Kidney glomerular epithelial cell (primary cell): ENCODE measurements at regions not wholly inside any gene's neighbourhood (a gene's known extent, or its start where the extent isn't known, plus 50 kb on each side); places are given as distances from the start of the nearest gene placed in this dataset.
"Not testable (repeated sequence)": the region's sequence is repeated elsewhere in the genome, so short reads cannot be mapped to it uniquely, and the experiment has no call there.

Source experiments
- DNase-seq: peaks from one replicate; lab custom pipeline; 2025; lab: John Stamatoyannopoulos, UW

- no peak for DNase-seq
These were observed 52.7 kb upstream of the ZCCHC13 start for GRCh38 chrX:74251006-74251930.

GRCh38 chrX:74250574-74250973 lies 53.4 kb upstream of the ZCCHC13 start:
- no peak for DNase-seq

DNA sequence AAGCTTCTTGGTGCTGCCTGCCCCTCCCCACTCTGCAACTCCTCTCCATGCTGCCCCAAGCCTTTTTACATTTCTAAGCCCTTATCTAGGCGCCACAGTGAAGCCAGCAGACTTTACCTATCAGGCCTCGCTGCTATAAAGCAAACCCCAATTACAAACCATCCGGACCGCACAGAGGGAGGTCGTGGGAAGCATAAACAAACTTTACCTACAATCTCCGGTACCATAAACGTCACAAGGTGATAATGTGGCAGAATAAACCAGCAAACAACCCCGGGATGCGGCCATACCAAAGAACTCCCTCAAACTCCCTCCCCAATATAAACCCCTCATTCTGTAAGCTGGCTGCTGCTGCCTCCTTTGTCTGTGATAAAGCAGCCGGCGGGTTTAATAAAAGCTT lies 54.0 kb upstream of the ZCCHC13 start:
- no peak for DNase-seq

DNA sequence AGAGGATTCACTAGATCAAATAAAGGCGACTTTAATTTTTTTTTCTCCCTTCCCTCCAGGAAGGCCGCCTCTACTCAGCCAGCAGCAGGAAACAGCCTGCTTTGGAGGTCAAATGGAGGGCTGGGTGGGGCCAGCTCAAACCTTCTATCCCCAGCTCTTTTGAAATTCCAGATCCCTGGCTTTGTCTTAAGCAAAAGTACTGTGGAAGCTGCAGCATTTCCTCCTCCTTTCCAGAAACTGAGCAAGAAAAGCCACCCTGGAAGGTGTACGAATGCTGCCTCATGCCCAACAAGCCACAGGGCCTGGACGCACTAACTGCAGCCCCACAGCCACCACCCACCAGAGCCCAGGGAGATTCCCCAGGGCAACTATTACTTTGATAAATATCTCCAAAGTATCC lies 55.1 kb upstream of the ZCCHC13 start:
- DNase-seq: no peak

DNA sequence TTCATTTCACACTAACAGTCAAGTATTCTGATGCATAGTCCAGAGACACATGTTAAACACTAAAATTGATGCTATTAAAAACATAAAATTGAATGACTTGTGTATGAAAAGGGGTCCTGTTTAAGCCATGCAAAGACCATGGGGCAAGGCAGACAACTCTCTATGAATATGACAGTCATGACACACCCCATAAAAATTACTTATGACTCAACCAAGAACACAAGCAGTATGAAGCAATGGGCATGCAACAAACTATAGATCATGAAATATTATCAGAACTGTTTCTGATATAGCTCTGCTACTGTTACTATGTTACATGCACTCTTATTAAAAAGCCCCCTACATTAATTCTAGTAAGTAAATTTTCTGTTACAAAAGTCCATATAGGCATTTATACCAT lies 57.5 kb upstream of the ZCCHC13 start:
- DNase-seq: no peak

- DNase-seq: no peak
These were observed 61.4 kb upstream of the ZCCHC13 start for GRCh38 chrX:74242484-74243138.

DNA sequence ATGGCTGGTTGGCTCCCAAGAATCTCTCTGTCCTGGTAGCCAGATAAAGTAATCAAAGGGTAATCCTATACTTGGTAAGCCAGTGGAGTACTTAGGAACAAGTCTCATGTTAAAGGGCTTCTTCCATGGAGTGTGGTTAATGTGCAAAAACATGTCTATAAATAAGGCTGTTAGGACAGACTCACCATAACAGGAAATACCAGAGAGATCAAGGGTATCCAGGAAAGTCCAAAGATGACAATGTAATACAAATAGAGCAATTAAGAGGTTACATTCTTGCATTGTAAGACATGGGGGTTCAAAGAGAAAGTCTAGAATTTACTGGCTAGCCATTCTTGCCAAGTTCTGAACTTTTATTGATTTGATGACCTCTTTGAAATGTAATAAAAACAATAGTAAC lies 61.9 kb upstream of the ZCCHC13 start:
- DNase-seq: peak; percentile 40

GRCh38 chrX:74238771-74239170 lies 65.2 kb upstream of the ZCCHC13 start:
- no peak for DNase-seq

GRCh38 chrX:74234818-74235217 lies 69.2 kb upstream of the ZCCHC13 start:
- DNase-seq: no peak

- no peak for DNase-seq
These were observed 71.1 kb upstream of the ZCCHC13 start for GRCh38 chrX:74232859-74233258.

GRCh38 chrX:74231625-74232024 lies 72.4 kb upstream of the ZCCHC13 start:
- DNase-seq: no peak

DNA sequence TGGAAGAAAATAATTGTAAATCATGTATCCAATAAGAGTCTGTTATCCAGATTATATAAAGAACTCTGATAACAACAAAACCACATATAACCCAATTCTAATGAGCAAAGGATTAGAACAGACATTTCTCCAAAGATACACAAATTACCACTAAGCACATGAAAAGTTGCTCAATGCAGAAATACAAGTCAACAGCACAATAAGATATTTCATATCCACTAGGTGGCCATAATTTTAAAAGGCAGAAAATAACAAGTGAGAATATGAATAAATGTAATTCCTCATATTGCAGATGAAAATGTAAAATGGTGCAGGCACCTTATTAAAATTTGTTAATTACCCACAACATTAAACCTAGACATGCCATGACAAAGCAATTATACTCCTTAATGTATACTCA lies 73.9 kb upstream of the ZCCHC13 start:
- DNase-seq: no peak

DNA sequence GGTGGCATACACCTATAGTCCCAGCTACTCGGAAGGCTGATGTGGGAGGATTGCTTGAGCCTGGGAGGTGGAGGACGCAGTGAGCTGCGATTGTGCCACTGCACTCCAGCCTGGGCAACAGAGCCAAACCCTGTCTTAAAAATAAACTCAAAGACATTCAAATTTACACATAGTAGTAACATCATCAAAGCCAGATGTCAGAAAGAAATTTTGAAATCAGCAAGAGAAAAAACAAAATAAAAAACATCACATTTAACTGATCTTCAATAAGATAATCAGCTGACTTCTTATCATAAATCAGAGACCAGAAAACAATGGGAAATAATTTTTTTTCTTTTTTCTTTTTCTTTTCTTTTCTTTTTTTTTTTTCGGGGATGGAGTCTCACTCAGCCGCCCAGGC lies 78.9 kb upstream of the ZCCHC13 start:
- DNase-seq: no peak

DNA sequence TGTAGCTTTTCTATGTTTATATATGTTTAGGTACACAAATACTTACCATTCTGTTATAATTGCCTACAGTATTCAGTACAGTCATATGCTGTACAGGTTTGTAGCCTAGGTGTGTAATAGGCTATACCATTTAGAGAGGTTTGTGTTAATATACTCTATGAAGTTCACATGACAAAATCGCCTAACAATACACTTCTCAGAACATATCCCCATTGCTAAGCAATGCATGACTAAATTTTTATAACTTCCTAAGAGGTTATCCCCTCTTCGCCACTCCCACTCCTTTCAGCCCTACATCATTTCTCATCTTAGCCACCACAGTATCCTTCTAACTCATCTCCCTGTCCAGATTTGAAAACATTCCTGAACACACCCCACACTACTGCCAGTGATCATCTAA lies 83.7 kb upstream of the ZCCHC13 start:
- no peak for DNase-seq

DNA sequence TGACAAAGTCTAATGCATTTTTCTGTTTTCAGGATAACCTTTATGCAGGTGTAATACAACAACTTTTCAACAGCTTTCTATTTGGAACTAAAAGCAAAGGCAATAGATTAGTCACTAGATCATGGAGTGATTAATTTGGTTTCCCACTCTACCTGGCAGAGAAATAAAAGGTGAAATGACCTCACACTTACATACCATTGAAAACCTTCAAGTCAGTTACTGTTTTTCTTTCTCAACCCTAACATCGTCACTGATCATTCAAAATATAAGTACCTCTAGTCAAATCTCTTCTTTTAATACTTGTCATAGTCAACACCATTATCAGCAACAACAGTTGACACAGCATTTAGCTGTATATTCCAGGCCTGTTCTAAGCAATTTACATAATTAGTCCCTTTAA lies 85.1 kb upstream of the ZCCHC13 start:
- DNase-seq: no peak

GRCh38 chrX:74216421-74216820 lies 87.6 kb upstream of the ZCCHC13 start:
- no peak for DNase-seq

DNA sequence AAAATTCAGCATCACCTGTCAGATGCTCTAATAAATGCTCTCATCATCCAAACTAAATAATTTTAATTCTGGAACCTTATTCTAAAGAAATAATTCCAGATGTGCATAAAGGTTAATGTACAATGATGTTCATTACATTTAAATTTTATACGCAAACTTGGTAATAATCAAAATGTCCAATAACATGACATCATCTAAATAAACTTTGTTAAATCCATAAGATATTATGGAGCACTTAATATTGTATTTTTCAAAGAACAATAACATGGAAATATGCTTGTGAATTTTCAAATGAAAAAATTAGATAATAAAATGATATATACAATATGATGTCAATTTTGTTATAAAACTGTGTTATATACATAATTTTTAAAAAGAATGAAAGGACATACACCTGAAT lies 92.1 kb upstream of the ZCCHC13 start:
- no peak for DNase-seq

GRCh38 chrX:74207539-74207938 lies 96.4 kb upstream of the ZCCHC13 start:
- no peak for DNase-seq

DNA sequence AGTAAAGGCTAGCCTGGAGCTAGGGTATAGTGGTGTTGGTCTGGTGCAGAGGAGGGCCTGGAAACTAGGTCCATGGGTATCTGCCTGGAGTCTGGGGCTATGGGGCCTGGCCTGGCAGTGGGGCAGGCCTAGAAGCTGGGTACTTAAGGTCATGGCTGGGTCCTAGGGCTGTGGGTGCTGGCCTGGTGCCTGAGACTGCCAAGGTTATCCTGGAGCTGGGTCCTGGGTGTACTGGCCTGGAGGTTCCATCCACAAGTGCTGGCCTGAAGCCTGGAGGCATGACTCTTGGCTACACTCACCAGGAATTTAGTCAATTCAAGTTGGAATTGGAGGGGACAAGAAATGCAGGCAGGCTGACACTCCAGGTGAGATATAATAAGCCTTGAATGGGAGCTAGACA lies 108.4 kb upstream of the ZCCHC13 start:
- no peak for DNase-seq

DNA sequence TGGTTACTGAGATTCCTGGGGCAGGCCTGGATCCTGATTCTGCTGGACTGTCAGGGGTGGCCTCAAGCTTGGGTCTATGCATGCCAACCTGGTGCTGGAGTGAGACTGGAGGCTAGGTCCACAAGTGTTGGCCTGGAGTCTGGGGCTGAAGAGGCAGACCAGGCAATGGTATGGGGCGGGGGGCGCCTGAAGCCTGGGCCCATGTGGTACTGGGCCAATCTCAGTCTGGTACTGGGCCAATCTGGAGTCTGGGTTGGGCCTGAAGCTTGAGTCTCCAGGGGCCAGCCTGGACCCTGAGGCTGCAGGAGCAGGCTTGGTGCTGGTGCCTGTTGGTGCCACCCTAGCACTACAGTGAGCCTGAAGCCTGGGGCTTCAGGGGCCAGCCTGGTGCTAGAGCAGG lies 108.9 kb upstream of the ZCCHC13 start:
- DNase-seq: no peak

DNA sequence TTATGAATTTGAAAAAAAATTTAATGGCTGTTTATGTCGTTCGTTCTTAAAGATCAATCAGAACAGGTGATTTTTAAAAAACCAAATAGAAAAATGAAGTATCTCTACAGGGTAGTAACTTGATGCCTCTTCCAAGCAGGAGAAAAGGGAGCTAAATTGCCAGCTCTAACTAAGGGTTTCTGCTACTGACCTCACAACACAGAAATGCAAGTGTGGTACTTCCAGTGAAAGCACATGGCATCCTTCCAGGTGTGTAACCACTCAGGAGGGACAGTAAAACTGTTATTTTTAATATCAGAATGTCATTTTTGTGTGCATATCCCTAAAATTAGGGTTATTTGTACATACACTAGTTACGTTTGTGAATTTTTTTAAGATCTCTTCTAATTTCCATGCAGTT lies 116.8 kb upstream of the ZCCHC13 start:
- no peak for DNase-seq

DNA sequence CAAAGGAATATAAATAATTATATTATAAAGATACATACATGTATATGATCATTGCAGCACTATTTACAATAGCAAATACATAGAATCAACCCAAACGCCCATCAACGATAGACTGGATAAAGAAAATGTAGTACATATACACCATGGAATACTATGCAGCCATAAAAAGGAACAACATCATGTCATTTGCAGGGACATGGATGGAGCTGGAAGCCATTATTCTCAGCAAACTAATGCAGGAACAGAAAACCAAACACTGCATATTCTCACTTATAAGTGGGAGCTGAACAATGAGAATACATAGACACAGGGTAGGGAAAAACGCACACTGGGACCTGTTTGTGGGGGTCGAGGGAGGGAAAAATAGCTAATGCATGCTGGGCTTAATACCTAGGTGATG lies 120.9 kb upstream of the ZCCHC13 start:
- not testable (repeated sequence) for DNase-seq

GRCh38 chrX:74181976-74182375 lies 122.0 kb upstream of the ZCCHC13 start:
- not testable (repeated sequence) for DNase-seq

DNA sequence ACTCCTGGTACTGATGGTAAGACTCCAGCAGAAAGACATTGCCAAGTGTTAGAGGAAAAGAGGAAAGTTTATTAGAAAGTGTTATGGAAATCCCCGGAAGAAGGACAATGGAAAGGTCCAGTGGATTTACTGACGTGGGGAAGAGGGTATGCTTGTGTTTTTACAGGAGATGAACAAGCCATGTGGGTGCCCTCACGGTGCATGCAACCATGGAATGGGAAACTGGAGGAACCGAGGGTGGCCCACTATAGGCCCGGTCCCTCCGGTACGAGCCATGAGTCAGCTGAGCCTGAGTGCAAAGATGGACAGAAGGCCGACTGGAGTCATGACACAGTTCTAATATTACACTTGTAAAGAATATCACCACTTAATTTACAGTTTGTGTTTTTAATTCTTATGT lies 123.3 kb upstream of the ZCCHC13 start:
- DNase-seq: no peak
